22Rv1 (cell line): ENCODE measurements at regions not wholly inside any gene's neighbourhood (a gene's known extent, or its start where the extent isn't known, plus 50 kb on each side); places are given as distances from the start of the nearest gene placed in this dataset.
A peak's percentile ranks its signal among the peaks of the same experiment; 100 is the strongest.

Experiments used
- H3K27ac ChIP-seq: fragments of 450-650 bp; 2 replicates; pipeline ENCODE4 v1.5.1; 2017
- CTCF ChIP-seq: fragments of 450-650 bp; IDR thresholded peaks from 2 replicates; pipeline ENCODE4 v1.5.1; 2017; ENCODE audit warnings: mild to moderate bottlenecking
- ZFX ChIP-seq: fragments of 450-650 bp; IDR thresholded peaks from 2 replicates; pipeline ENCODE4 v1.6.1; 2017; ENCODE audit warnings: antibody characterized with exemption, borderline replicate concordance

- TF ChIP-seq CTCF (no peak), ZFX (no peak)
- H3K27ac ChIP-seq = no peak overlapping the region
Measured at GRCh38 chr21:20418353-20418752, 579.9 kb upstream of the NCAM2 start.

- no peak for TF ChIP-seq CTCF
- H3K27ac ChIP-seq = no peak overlapping the region
Measured at GRCh38 chr21:20419772-20420171, 578.4 kb upstream of the NCAM2 start.

GRCh38 chr21:20424943-20425342 is 573.3 kb upstream of the NCAM2 start:
- TF ChIP-seq ZFX (no peak), CTCF (no peak; the same call in 1 of the 2 replicates)
- no peak overlapping the region for H3K27ac ChIP-seq

GRCh38 chr21:20425856-20426255 is 572.4 kb upstream of the NCAM2 start:
- H3K27ac ChIP-seq = no peak overlapping the region
- TF ChIP-seq CTCF (no peak), ZFX (no peak)

GRCh38 chr21:20440338-20440737 is 557.9 kb upstream of the NCAM2 start:
- TF ChIP-seq CTCF = no peak
- TF ChIP-seq ZFX = no peak
- H3K27ac ChIP-seq = no peak overlapping the region

- TF ChIP-seq ZFX (no peak), CTCF (peak; percentile 95)
- H3K27ac ChIP-seq = no peak overlapping the region
Measured at GRCh38 chr21:20443558-20444155, 554.6 kb upstream of the NCAM2 start.

GRCh38 chr21:20445971-20446370 is 552.2 kb upstream of the NCAM2 start:
- no peak overlapping the region for H3K27ac ChIP-seq
- TF ChIP-seq CTCF = no peak
- no peak for TF ChIP-seq ZFX
